CMK (cell line): ENCODE measurements at regions not wholly inside any gene's neighbourhood (a gene's known extent, or its start where the extent isn't known, plus 50 kb on each side); places are given as distances from the start of the nearest gene placed in this dataset.
"Not testable (repeated sequence)": the region's sequence is repeated elsewhere in the genome, so short reads cannot be mapped to it uniquely, and the experiment has no call there.

ENCODE experiments used
- DNase-seq: peaks from one replicate; pipeline ENCODE4 v3.0.0-alpha.2; 2010; ENCODE audit warnings: low read depth

DNA sequence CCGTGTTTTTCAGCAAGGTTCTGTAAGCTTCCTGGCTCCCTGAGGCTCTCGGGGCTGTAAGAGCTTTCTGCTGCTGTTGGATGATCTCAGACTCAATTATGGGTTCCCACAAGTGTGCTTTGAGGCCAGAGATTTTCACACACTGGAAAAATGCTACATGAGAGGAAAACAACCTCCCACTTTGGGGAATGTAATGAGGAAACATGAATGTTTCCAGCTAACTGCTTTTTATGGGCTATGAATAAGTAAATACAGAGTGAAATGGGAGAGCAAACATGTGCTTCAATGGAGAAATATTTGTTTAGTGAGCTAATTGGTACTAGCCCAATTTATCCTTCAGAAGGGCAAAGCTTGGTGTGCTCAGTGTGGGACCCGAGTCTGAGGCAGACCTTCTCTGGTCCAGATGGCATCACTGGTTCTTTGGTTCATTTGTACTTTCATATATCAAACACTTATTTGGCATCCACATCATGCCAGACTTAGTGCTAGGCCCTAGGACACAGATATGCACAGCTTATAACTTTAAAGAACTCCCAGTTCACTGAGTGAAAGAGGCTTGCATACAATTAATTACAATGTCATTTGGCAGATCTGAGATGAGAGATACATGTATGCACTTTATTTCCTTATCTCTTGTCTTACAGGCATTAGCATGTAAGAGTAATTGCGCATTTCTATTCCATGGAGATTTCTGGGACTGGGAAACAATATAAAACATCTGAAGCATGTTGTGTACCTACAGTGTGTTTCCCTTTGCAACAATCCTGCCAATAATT lies 248.8 kb downstream of the RDH14 start:
- no peak for DNase-seq

DNA sequence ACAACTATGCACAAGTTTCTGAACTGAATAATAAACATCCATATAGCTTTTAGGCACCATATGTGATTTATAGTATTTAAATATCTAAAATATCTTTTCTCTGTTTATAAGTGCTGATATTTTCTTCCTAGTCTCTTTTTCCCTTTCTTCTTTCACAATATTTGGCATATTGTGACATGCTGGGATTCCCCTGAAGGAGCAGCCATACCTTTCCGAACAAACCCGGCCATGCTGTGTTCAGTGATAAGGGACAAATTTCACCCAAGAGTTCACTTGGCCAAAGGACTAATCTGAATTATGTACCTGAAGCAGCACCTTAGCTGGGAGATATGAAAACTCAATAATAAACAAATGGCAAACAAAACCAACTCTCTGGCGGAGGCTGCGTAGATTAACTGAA lies 250.8 kb downstream of the RDH14 start:
- DNase-seq, result no peak

DNA sequence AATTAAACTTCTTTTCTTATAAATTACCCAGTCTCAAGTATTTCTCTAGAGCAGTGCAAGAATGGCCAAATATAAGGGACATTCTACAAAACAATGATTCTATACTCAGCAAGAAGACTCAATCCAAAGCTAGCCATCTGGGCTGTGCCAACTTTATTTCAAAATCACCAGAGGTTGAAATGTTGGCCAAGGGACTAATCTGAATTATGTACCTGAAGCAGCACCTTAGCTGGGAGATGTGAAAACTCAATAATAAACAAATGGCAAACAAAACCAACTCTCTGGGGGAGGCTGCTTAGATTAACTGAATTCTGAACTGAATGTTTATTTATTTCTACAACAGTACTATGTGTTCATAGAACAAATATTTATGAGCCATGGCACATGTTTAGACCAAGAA lies 251.3 kb downstream of the RDH14 start:
- no peak for DNase-seq

DNA sequence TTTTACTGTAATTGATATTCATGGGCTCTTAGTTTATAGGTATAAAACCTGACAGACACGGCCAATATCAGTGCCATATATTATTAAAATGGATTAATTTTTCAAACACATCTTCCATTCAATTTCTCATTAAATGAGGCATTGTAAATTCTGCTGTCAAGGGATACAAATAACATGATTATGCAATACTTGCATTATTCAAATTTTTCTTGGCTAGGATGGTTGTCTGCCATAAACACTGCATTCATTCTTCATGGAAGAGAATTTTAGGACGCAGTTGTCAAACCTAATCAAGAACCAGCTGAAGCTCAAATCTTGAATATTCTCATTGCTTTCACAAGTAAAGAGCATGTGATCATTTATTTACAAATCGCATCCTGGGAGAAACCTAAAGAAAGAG lies 255.6 kb downstream of the RDH14 start:
- no peak for DNase-seq

DNA sequence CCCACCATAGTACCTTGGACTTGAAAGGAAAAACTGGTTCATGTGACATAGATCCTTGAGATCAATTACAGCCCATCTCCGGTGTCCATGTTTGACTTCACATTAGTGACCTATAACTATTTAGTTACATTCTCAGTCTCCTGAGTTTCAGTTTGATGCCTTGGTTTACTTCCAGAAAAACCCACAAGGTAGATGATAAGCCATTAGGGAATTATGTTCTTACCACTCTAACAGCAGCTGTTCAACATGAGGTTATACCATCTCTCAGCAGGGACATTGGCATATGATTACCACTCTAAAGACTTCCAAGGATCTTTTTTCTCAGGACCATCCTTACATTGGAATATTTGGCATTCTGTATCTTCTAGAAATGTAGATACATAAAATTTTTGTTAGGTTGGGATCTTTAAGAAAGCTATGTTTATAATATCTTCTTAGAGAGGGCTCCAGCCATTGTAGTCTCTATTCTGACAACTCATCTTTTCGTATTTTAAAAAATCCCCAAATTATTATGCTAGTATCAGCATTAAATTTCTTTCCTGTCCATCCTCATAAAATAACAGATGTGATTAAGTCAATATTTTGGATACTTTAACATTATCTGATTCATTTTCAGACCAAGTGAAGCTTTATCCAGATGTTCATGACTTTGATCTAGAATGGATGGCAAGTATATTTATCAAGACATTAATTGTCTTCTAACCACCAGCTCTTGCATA lies 258.9 kb downstream of the RDH14 start:
- no peak for DNase-seq

DNA sequence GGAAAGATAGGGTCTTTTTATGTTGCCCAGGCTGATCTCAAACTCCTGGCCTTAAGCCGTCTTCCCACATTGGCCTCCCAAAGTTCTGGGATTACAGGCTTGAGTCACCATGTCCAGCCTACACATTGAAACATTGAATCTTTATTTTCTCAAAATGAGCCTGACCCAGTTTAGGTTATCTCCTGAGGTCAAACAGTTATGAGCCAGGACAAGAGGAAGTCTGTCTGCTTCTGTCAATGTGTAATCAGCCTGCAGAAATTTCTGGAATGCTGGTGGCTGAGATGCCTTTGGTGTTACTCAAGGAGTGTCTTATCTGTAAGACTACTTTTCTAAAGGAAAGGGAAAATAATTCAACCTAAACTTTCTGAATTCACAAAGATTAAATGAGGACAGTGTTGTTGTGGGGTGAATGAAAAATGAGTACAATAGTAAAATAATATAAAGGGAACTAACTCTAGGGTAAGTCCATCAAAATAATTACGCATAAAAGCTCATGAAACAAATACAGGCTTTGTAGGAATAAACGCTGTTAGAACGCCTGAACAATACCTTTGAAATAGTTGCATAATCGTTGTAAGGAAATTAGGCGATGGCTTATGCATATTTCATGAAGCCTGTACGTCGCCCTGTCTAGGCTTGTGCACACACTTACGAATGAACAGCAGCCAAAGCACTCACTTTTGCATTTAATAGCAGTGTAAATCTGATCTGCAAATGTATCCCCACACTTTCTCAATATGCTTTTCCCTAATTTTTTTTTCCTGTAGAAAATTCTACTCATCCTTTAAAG lies 260.8 kb downstream of the RDH14 start:
- DNase-seq, result no peak

DNA sequence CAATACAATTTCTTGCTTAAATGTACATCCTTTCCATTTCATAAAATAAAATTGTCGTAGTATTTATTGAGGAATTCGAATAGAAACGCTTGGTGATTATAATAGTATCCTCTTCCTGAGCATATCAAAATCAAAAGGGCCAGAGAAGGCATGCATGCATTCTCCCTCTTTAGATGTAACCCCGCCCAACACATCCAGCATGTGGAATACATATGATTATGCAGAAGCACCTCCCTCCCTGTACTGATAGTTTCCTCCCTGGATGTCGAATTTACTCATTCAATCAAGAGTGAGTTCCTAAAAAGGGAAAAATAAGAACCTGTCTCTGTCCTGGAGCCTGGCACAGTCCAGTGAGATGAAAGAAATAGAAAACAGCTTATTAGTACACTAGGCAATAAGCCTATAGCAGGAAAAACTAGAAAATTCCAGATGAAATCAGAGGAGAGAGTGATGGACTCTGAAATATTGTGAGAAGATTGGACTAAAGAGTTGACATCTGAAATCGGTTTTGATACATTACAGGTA lies 262.9 kb downstream of the RDH14 start:
- no peak for DNase-seq

DNA sequence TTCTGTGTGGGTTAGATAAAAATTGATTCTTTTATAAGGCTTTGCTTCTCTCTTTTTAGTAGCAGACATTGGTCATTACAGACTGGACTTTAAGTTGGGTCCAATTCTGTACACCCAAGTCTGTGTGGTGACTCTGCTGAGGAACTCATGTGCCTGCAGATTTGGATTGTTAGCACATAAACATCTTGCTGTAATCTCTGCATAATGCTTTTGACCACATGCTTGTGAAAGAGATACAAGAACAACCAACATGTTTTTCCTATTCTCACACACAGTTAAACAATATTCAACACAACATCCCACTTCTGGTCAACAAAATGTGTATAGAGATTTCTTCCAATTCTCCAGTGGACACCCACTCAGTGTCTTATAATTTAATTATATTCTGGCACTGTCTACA lies 270.1 kb downstream of the RDH14 start:
- DNase-seq, result no peak

DNA sequence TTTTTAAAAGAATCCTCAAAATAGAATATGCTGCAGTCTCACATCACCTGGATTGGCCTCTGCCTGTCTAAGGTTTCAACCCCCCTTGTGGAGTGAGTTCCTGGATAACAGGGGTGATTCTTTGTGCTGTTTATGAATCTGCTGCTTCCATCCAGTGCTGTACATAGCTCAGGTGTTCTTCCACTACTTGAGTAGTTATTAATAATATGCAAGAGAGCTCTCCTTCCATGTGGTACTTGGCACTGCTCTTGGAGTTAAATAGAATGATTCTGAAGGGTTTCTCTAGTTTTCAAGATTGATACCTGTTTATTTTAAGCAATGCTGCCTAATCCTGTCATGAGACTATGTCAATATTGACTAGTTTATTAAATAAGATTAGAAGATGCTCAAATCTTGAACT lies 273.6 kb downstream of the RDH14 start:
- no peak for DNase-seq

DNA sequence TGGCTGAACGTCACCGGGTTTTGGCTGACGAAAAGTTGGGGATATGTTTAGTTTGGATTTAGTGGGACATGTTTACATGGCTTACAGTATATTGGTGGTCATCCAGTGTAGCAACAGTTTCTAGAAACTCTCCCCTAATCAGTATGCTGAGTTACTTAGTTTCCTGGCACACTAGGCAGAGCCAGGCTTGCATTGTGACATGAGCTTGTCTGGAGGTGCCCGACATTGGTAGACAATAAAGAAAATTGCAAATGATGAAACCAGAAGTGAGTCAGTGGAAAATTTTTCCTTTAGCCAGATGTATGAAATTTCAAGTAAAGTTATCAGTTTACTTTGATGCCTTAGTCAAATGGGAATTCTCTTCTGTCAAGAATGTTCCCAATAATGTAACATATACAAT lies 276.1 kb downstream of the RDH14 start:
- no peak for DNase-seq

DNA sequence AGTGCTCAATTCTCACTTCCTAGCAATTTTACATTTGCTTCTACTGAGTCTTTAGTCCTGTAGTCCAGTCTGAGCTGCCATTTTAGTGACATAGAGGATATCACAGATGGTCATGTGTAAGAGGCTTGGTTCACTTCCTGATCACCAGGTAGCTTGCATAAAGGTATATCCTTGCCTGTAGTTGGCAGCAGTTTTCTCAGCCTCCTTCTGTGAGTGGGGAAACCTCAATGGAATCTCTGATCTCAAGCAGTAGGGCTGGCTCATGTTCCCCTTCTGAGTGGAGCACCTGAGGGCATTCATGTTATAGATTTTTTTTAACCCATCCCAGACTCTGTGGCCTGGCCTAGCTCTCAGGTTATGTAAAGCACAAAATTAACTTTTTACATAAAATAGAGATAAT lies 278.4 kb downstream of the RDH14 start:
- no peak for DNase-seq

DNA sequence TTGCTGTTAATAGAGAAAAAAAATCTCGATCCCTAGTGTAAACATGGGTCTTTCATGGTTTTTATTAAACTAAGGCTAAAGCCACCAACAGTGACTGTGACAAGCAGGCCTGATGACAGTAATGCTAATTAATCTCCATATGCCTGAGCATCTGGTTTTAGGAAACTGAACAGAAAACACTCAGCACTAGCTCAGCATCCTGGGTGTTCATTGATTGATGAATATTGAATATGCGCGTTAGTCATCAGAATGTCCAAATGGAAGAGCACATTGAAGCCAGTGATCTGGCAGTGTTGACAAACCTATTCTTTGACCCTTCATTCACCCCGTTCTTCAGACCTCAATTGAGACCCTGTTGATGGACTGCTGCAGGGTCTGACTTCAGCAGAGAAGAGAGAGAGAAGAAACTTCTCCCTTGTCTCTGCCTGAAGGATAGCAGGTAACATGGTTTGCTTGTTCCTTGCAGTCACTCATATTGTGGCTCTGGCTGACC lies 283.8 kb downstream of the RDH14 start:
- no peak for DNase-seq

DNA sequence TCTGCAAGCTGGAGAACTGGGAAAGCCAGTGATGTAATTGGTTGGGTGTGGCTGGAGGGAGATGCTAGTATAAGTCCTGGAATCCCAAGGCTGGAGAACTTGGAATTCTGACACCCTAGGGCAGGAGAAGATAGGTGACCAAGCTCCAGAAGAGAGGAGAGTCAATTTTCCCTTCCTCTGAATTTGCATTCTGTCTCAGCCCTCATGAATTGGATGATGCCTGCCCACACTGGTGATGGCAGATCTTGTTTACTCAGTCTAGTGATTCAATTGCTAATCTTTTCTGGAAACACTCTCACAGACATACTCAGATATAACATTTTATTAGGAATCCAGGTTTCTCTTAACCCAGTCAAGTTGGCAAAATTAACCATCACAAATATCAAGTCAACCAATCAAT lies 287.2 kb downstream of the RDH14 start:
- DNase-seq, result no peak

DNA sequence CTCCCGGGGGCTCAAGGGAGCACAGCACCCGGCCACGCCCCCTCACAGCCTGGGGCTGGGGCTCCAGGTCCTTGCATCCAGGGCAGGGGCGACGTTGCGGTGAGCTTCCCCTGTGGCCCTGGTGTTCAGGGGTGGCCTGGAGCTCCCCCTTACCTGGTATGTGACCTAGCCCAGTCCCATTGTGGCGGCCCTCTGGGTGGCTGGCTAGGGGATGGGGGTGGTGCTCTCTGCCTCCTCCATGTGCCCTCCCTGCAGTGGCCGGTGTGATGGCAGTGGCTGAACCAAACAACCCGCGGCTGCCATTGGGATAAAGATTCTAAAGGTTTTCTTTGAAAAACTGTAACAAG lies 288.3 kb downstream of the RDH14 start:
- no peak for DNase-seq

DNA sequence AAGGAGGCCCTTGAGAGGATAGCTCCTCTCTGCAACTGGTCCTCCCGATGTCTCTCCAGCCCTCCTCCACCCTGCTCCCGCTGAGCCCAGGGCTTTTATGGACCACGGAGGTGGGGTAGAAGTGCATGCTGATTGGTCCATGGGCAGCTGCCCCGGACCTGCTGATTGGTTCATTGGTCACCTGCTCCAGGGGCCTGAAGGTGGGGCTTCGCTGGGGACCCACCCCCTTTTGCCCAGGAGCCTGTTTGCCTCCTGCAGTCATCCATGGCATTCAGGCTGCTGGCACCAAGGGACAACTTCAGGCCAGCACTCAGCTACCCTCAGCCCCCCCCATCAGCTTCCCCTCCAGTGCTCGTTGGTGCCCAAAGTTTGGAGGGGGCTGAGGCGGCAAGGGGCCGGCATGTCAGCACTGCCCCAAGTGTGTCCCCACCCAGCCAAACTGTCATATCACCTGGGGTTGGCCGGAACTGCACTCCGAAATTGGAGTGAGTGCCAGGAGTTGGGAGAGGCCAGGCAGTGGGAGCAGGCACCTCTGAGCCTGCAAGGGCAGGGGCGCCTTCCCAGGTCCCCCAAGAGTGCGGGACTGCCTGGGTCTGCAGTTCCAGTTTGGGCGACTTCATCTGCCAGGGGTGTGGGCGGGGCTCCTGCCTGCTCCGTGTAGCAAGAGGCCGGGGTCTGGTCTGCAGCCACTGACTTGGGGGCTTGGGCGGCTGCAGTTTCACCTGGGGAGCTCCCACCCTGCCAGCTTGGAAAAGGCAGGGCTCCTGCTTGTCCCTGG lies 288.9 kb downstream of the RDH14 start:
- no peak for DNase-seq

DNA sequence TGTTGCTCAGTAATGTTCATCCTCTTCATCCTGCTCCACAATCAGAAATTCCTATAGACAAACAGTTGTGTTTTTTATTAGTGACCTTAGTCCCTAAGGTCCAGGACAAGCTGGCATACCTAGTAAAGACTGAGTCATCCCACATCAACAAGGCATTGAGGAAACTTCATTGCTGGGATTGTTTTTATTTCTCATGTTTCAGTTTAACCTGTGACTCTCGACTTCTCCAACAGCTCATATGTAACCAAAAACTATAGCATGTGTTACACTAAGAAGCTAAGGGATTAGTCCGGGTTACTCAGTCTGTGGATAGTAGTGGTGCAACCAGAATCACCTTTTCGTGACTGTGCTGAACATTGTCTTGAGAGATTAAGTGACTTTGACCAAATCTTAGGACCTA lies 292.1 kb downstream of the RDH14 start:
- DNase-seq, result no peak

DNA sequence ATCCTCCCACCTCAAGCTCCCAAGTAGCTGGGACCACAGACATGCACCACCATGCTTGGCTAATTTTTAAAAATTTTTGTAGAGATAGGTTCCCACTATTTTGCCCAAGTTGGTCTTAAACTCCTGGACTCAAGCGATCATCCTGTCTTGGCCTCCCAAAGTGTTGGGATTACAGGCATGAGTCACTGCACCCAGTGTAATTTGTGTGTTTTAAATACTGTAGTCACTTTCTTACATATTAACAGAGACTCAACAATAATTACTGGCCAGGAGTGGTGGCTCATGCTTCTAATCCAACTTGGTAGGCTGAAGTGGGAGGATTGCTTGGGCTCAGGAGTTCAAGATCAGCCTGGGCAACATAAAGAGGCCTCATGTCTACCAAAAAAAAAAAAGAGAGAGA lies 293.0 kb downstream of the RDH14 start:
- DNase-seq, result no peak

DNA sequence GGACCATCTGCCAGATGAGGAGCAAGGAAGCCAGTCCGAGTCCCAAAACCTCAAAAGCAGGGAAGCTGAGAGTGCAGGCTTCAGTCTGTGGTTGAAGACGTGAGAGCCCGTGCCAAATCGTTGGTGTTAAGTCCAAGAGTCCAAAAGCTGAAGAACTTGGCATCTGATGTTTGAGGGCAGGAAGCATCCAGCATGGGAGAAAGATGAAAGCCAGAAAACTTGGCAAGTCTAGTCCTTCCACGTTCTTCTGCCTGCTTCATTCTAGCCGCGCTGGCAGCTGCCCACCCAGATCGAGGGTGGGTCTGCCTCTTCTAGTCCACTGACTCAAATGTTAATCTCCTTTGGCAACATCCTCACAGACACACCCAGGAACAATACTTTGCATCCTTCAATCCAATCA lies 293.8 kb downstream of the RDH14 start:
- not testable (repeated sequence) for DNase-seq

DNA sequence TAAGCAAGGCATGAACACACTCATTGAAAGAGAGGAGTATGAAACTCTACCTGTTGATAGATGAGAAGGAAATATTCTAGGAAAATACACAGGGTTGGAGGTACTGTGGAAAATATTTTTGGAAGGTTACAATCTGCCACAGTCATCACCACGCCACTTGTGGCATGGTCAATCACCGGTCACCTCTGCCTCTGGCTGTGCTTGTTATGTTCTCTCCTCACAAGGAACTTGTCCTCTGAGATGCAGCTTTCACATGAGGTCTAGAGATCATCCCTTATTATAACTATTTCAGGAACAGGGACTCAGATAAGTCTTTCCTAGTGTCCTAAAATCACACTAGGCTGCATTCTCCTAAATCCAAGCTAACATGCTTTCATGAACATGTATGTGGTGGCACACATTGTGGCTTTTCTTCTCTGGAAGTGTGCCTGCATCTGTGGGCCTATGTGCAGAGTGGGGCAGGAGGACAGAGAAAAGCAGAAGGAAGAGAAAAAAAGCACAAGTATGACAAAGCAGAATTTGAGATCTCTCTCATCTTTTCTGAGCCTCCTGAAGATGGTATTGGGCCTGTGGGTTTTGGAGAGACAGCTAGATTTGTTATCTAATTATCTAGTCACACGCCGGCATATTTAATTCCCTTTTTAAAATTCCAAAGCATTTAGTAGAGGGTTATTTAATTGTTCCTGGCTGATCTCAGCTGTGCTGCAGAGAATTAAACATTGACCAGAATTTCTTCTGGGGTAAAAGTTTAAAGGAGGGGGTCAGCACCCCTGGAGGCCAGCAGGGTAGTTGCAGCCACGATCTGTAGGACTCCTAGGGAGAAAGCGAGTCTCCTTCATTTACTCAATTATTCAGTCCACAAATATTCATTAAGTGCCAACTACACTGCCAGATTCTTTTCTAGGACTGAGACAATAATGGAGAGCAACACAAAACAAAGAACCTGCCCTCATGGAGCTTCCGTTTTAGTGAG lies 294.6 kb downstream of the RDH14 start:
- DNase-seq, result no peak

DNA sequence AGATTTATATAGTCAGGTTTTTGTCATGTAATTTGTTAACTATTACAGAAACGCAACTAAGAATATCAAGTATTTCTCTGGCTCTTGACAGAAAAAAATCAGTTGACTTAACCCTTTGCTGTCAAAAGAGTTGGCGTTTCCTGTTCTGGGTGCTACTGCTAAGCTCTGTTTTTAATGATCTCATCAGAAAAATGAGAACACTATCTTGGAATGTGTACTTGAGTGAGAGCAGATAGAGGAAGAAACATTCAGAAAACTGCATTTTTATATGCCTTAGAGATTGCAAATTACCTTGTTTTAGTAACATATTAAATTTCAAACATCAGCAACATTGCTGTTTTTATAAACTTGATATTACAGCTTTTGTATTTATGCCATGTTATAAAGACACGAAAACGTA lies 297.9 kb downstream of the RDH14 start:
- no peak for DNase-seq
